ENCODE measurements at regions not wholly inside any gene's neighbourhood (a gene's known extent, or its start where the extent isn't known, plus 50 kb on each side); places are given as distances from the start of the nearest gene placed in this dataset.

DNA sequence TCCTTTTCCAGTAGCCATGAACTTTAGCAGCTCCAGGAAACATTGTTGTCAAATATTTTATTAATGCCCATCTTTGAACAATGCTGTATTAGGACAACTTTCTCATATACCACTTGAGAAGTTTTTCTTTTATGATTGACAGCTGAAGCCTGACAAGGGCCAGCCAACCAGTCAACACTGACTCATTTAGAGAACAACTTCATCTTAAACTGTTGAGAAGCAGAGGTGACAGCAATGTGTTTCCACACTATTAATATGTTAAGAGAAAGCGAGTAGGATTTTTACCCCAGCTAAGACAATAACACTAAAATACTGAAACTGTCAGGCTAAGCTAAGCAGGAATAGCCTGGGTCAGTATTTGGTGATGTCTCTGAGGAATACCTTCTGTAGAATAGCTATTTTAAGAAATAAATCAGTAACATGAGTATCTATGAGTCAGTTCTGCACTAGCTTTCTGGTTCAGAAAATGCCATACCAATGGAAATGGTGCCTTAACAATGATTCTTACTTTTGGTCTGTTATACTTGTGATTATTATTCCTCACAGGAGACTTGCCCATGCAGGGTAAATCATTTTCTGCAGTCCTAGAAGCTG, 168.8 kb upstream of the POT1 start:
- TF ChIP-seq, protein P1, sequence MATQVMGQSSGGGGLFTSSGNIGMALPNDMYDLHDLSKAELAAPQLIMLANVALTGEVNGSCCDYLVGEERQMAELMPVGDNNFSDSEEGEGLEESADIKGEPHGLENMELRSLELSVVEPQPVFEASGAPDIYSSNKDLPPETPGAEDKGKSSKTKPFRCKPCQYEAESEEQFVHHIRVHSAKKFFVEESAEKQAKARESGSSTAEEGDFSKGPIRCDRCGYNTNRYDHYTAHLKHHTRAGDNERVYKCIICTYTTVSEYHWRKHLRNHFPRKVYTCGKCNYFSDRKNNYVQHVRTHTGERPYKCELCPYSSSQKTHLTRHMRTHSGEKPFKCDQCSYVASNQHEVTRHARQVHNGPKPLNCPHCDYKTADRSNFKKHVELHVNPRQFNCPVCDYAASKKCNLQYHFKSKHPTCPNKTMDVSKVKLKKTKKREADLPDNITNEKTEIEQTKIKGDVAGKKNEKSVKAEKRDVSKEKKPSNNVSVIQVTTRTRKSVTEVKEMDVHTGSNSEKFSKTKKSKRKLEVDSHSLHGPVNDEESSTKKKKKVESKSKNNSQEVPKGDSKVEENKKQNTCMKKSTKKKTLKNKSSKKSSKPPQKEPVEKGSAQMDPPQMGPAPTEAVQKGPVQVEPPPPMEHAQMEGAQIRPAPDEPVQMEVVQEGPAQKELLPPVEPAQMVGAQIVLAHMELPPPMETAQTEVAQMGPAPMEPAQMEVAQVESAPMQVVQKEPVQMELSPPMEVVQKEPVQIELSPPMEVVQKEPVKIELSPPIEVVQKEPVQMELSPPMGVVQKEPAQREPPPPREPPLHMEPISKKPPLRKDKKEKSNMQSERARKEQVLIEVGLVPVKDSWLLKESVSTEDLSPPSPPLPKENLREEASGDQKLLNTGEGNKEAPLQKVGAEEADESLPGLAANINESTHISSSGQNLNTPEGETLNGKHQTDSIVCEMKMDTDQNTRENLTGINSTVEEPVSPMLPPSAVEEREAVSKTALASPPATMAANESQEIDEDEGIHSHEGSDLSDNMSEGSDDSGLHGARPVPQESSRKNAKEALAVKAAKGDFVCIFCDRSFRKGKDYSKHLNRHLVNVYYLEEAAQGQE (IDR thresholded peaks at IDR 0.05; ENCODE audit: unreplicated experiment): no peak
- TF ChIP-seq, protein P2, sequence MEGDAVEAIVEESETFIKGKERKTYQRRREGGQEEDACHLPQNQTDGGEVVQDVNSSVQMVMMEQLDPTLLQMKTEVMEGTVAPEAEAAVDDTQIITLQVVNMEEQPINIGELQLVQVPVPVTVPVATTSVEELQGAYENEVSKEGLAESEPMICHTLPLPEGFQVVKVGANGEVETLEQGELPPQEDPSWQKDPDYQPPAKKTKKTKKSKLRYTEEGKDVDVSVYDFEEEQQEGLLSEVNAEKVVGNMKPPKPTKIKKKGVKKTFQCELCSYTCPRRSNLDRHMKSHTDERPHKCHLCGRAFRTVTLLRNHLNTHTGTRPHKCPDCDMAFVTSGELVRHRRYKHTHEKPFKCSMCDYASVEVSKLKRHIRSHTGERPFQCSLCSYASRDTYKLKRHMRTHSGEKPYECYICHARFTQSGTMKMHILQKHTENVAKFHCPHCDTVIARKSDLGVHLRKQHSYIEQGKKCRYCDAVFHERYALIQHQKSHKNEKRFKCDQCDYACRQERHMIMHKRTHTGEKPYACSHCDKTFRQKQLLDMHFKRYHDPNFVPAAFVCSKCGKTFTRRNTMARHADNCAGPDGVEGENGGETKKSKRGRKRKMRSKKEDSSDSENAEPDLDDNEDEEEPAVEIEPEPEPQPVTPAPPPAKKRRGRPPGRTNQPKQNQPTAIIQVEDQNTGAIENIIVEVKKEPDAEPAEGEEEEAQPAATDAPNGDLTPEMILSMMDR (conservative IDR thresholded peaks at IDR 0.05; ENCODE audit: low read depth in 2 of 2): no peak
- TF ChIP-seq EZH2phosphoT487 (IDR thresholded peaks at IDR 0.05; ENCODE audit: unreplicated experiment): no peak
- TF ChIP-seq EZH2 (IDR thresholded peaks at IDR 0.05; ENCODE audit: low read depth, unreplicated experiment): no peak

Data from GM23338 (cell line).